GM23338 (cell line): ENCODE measurements at regions not wholly inside any gene's neighbourhood (a gene's known extent, or its start where the extent isn't known, plus 50 kb on each side); places are given as distances from the start of the nearest gene placed in this dataset.

Experiments used
- ATAC-seq: fragments of 200-7000 bp; cut with Tn5 transposase; 3 replicates; pipeline ENCODE4 v1.9.1; 2020
- DNase-seq: peaks from one replicate; pipeline ENCODE4 v3.0.0-alpha.2; 2015; ENCODE audit warnings: low spot score
- H2AFZ ChIP-seq: fragments of 200-600 bp; sonication (generic); 2 replicates; pipeline ENCODE4 v1.8.0; 2016; ENCODE audit warnings: antibody characterized with exemption, mild to moderate bottlenecking, moderate library complexity
- H3F3A ChIP-seq: fragments of 200-600 bp; sonication (generic); replicated peaks from 2 replicates; pipeline ENCODE4 v1.8.0; 2017; ENCODE audit warnings: antibody characterized with exemption, mixed run types, low read depth
- H3K27ac ChIP-seq: fragments of 200-600 bp; sonication (generic); 2 replicates; pipeline ENCODE4 v1.6.1; 2016; ENCODE audit warnings: low read depth
- H3K27me3 ChIP-seq: fragments of 200-600 bp; sonication (generic); 2 replicates; pipeline ENCODE4 v1.8.0; 2016; ENCODE audit warnings: mild to moderate bottlenecking, mixed run types, moderate library complexity; ENCODE audit not compliant: insufficient read depth
- H3K36me3 ChIP-seq: fragments of 200-600 bp; sonication (generic); 2 replicates; pipeline ENCODE4 v1.8.0; 2016; ENCODE audit warnings: mild to moderate bottlenecking; ENCODE audit not compliant: insufficient read depth
- H3K4me1 ChIP-seq: fragments of 200-600 bp; sonication (generic); 2 replicates; pipeline ENCODE4 v1.8.0; 2016; ENCODE audit warnings: mild to moderate bottlenecking, moderate library complexity; ENCODE audit not compliant: insufficient read depth
- H3K4me2 ChIP-seq: fragments of 200-600 bp; sonication (generic); 2 replicates; pipeline ENCODE4 v1.7.1; 2017; ENCODE audit warnings: mixed run types
- H3K4me3 ChIP-seq: fragments of 200-600 bp; sonication (generic); 2 replicates; pipeline ENCODE4 v1.6.1; 2016; ENCODE audit warnings: mixed run types
- H3K79me2 ChIP-seq: fragments of 200-600 bp; sonication (generic); replicated peaks from 2 replicates; pipeline ENCODE4 v1.8.0; 2017; ENCODE audit warnings: mild to moderate bottlenecking; ENCODE audit not compliant: insufficient read depth
- H3K9me2 ChIP-seq: fragments of 200-600 bp; sonication (generic); 2 replicates; pipeline ENCODE4 v1.8.0; 2017; ENCODE audit not compliant: insufficient read depth
- H4K20me1 ChIP-seq: fragments of 200-600 bp; sonication (generic); replicated peaks from 2 replicates; pipeline ENCODE4 v1.8.0; 2017; ENCODE audit warnings: mild to moderate bottlenecking; ENCODE audit not compliant: insufficient read depth
- H3K27ac Mint-ChIP-seq: 2 replicates; pipeline ENCODE4 v1.8.0; 2020; ENCODE audit warnings: inconsistent platforms, mild to moderate bottlenecking, moderate library complexity, mixed read lengths
- H3K27me3 Mint-ChIP-seq: 3 replicates; pipeline ENCODE4 v1.8.0; 2022; ENCODE audit warnings: low read depth, mild to moderate bottlenecking, moderate library complexity, mixed read lengths, inconsistent platforms; ENCODE audit not compliant: insufficient read depth, poor library complexity
- H3K36me3 Mint-ChIP-seq: 3 replicates; pipeline ENCODE4 v1.8.0; 2021; ENCODE audit warnings: low read depth, mild to moderate bottlenecking, inconsistent platforms, moderate library complexity, mixed read lengths
- H3K4me1 Mint-ChIP-seq: 3 replicates; pipeline ENCODE4 v1.8.0; 2020; ENCODE audit warnings: mild to moderate bottlenecking, inconsistent platforms, mixed read lengths
- H3K4me3 Mint-ChIP-seq: 3 replicates; pipeline ENCODE4 v1.8.0; 2021; ENCODE audit warnings: moderate library complexity, mild to moderate bottlenecking, inconsistent platforms, mixed read lengths
- H3K9me3 Mint-ChIP-seq: 3 replicates; pipeline ENCODE4 v1.8.0; 2020; ENCODE audit warnings: moderate library complexity, mild to moderate bottlenecking, inconsistent platforms, mixed read lengths
- ETS1 ChIP-seq: IDR thresholded peaks from 2 replicates; pipeline ENCODE4 v1.6.1; 2016; ENCODE audit warnings: antibody characterized with exemption
- EZH2phosphoT487 ChIP-seq: fragments of 200-600 bp; sonication (generic); IDR thresholded peaks from one replicate; pipeline ENCODE4 v1.8.1; 2018; ENCODE audit warnings: antibody characterized with exemption; ENCODE audit not compliant: unreplicated experiment
- NANOG ChIP-seq: IDR thresholded peaks from 2 replicates; pipeline ENCODE4 v1.6.1; 2016; ENCODE audit warnings: antibody characterized with exemption, borderline replicate concordance
- POLR2AphosphoS5 ChIP-seq: IDR thresholded peaks from 2 replicates; pipeline ENCODE4 v1.6.1; 2016; ENCODE audit warnings: antibody characterized with exemption, low read depth
- REST ChIP-seq: IDR thresholded peaks from one replicate; pipeline ENCODE4 v1.6.1; 2018; ENCODE audit warnings: antibody characterized with exemption; ENCODE audit not compliant: unreplicated experiment
- STAT1 ChIP-seq: IDR thresholded peaks from one replicate; pipeline ENCODE4 v1.6.1; 2016; ENCODE audit warnings: antibody characterized with exemption; ENCODE audit not compliant: unreplicated experiment
- ZNF114 ChIP-seq: fragments of 250-450 bp; sonication (Bioruptor Pico); IDR thresholded peaks from 2 replicates; pipeline ENCODE4 v1.5.0; 2020; ENCODE audit warnings: mild to moderate bottlenecking, moderate library complexity
- ZNF331 ChIP-seq: fragments of 250-450 bp; sonication (Bioruptor Pico); IDR thresholded peaks from 2 replicates; pipeline ENCODE4 v1.5.0; 2020; ENCODE audit warnings: low read depth, mild to moderate bottlenecking, moderate library complexity
- ZNF462 ChIP-seq: fragments of 250-450 bp; sonication (Bioruptor Pico); IDR thresholded peaks from 2 replicates; pipeline ENCODE4 v1.5.0; 2020; ENCODE audit warnings: mild to moderate bottlenecking, moderate library complexity

- no peaks in the 10 kb centered on the region for H3K79me2 ChIP-seq
- TF ChIP-seq REST (no peak), EZH2phosphoT487 (no peak), NANOG (no peak), ETS1 (no peak), POLR2AphosphoS5 (no peak), ZNF462 (CRISPR knock-in tag) (no peak), STAT1 (no peak), ZNF114 (CRISPR knock-in tag) (no peak), ZNF331 (no peak)
- no peaks in the 10 kb centered on the region; the same call in 1 of the 2 replicates for H3K9me2 ChIP-seq
- ATAC-seq (no peak), DNase-seq (no peak)
- Mint-ChIP-seq H3K9me3 (peaks cover 9% of the 10 kb centered on the region), H3K4me3 (no peak overlapping the region), H3K4me1 (peaks cover 27% of the 10 kb centered on the region), H3K27ac (no peak overlapping the region), H3K27me3 (peaks cover 16% of the 10 kb centered on the region), H3K36me3 (no peaks in the 10 kb centered on the region)
- H4K20me1 ChIP-seq = no peaks in the 10 kb centered on the region
- no peak overlapping the region for H3K4me3 ChIP-seq
- H3K4me2 ChIP-seq = no peak overlapping the region
- no peak overlapping the region for H3K27ac ChIP-seq
- H3F3A ChIP-seq = peaks cover 9% of the 10 kb centered on the region; the same call in 1 of the 2 replicates
- no peaks in the 10 kb centered on the region for H3K27me3 ChIP-seq
- H3K4me1 ChIP-seq = peaks cover 15% of the 10 kb centered on the region
- no peak overlapping the region for H2AFZ ChIP-seq
- H3K36me3 ChIP-seq = no peaks in the 10 kb centered on the region
Observed at GRCh38 chr17:73695035-73695738, 50.9 kb upstream of the SDK2 start.
